HG03039 (cell line): ENCODE measurements at regions not wholly inside any gene's neighbourhood (a gene's known extent, or its start where the extent isn't known, plus 50 kb on each side); places are given as distances from the start of the nearest gene placed in this dataset.

Experiments used
- ATAC-seq: cut with Tn5 transposase; IDR thresholded peaks from one replicate; pipeline ENCODE4 v1.9.1; 2021; ENCODE audit warnings: mild to moderate bottlenecking, moderate library complexity; ENCODE audit not compliant: unreplicated experiment

- ATAC-seq = no peak
Measured at GRCh38 chr6:23953976-23954375, 172.0 kb upstream of the NRSN1 start.

GRCh38 chr6:23957017-23957416 is 169.0 kb upstream of the NRSN1 start:
- ATAC-seq = no peak

GRCh38 chr6:23964865-23965264 is 161.2 kb upstream of the NRSN1 start:
- no peak for ATAC-seq

GRCh38 chr6:23969344-23969743 is 156.7 kb upstream of the NRSN1 start:
- ATAC-seq = no peak

- ATAC-seq = no peak
Measured at GRCh38 chr6:23977706-23978105, 148.3 kb upstream of the NRSN1 start.

- ATAC-seq = no peak
Measured at GRCh38 chr6:23980965-23981364, 145.1 kb upstream of the NRSN1 start.

- no peak for ATAC-seq
Measured at GRCh38 chr6:23981923-23982322, 144.1 kb upstream of the NRSN1 start.

GRCh38 chr6:23983735-23984134 is 142.3 kb upstream of the NRSN1 start:
- ATAC-seq = no peak

GRCh38 chr6:23985015-23985414 is 141.0 kb upstream of the NRSN1 start:
- ATAC-seq = no peak

- no peak for ATAC-seq
Measured at GRCh38 chr6:23989885-23990533, 136.0 kb upstream of the NRSN1 start.

- no peak for ATAC-seq
Measured at GRCh38 chr6:23994013-23994412, 132.0 kb upstream of the NRSN1 start.

GRCh38 chr6:24004062-24004461 is 122.0 kb upstream of the NRSN1 start:
- no peak for ATAC-seq

GRCh38 chr6:24004659-24005058 is 121.4 kb upstream of the NRSN1 start:
- no peak for ATAC-seq

GRCh38 chr6:24006254-24006653 is 119.8 kb upstream of the NRSN1 start:
- ATAC-seq = no peak

- ATAC-seq = no peak
Measured at GRCh38 chr6:24009319-24009718, 116.7 kb upstream of the NRSN1 start.

GRCh38 chr6:24010133-24010532 is 115.9 kb upstream of the NRSN1 start:
- ATAC-seq = no peak

- ATAC-seq = no peak
Measured at GRCh38 chr6:24016286-24016685, 109.7 kb upstream of the NRSN1 start.

GRCh38 chr6:24016857-24017256 is 109.2 kb upstream of the NRSN1 start:
- no peak for ATAC-seq

- no peak for ATAC-seq
Measured at GRCh38 chr6:24019393-24019792, 106.6 kb upstream of the NRSN1 start.

GRCh38 chr6:24019830-24020229 is 106.2 kb upstream of the NRSN1 start:
- ATAC-seq = no peak

GRCh38 chr6:24026050-24026449 is 100.0 kb upstream of the NRSN1 start:
- ATAC-seq = no peak

GRCh38 chr6:24031496-24031895 is 94.5 kb upstream of the NRSN1 start:
- no peak for ATAC-seq
